Pons (tissue), 1 donor: ENCODE measurements at regions not wholly inside any gene's neighbourhood (a gene's known extent, or its start where the extent isn't known, plus 50 kb on each side); places are given as distances from the start of the nearest gene placed in this dataset.

ENCODE experiments used
- DNase-seq: peaks from one replicate; pipeline ENCODE4 v3.0.0-alpha.2; 2016; ENCODE audit warnings: low spot score

DNA sequence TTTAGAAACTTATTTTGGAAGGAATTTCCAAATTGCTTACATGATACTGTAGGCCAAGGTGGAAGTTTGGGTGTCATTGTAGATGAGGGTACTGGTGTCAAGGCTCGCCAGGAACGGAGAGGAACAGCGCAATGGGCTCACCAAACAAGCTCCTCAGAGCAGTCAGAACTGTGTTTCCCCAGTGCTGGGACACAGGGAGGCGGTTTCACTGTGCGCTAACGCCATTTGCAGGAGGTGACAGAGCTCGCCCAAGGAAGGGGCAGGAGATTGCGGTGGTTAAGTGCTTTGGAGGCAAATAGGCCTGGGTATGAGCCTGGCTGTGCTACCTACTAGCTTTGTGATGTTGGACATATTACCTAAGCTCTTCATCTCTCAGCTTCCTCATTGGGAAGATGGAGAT, 57.3 kb downstream of the HHEX start:
- no peak for DNase-seq

DNA sequence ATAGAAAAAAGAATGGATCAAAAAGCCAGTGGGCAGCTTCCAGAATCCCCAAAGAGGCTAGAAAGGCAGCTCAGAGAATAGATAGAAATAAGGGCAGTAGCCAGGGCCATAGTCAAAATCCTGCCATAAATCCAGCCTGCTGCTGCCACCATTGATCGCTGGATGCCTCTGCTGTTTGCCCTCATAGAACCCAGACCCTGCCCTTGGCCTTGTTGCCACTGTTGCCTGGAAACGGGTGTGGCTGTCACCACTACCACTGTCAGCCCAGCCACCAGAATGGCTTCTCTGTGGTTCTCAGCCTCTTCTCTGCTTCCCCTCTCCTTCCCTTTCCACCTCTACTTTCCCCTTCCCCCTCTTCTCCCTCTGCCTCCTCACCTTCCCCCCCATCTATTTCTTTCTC, 57.8 kb downstream of the HHEX start:
- DNase-seq: no peak

DNA sequence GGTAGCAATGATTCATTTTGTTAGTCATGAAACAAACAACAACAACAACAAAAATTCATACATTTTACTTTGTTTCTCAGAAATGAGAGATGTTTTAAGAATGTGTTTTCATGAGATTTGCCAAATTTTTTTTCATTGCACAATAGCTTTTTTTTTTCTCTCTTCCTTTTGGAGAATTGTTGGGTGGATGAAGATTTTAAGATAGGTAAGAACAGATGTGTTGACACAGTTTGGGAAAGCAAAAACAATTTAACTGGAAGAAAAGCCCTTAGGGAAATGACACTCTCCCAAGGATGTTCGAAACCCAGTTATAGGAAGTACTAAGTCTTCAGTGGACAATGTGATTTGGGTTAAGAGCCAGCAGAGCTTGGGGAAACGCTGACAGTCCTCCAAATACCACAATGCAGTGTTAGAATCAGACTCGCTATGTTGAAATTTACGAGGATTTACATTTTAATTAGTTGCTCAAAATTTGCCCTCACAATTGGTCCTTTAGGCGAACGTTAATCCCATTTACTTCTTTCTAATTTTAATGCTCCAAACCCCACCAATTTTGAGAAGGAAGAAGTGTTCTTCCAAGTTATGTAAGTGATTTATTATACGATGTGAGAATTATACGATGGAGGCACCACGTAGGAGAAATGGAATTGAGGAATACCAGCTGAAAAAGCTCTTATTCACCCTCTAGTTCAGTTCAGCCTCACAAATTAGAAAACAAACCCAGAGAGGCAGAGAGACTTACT, 61.2 kb downstream of the HHEX start:
- peak; percentile 38 for DNase-seq

DNA sequence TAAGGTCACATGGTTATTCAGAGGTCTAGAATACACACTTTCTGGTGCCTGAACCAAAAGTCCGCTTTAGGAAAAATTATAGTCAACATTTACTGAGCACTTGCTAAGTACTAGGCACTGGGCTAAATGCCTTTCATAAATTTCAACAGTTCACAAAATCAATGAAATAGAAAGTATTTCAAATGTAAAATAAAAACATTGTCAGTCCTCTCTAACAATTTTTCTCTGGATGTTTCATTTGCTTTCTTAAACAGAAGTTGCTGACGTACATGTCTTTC, 61.7 kb downstream of the HHEX start:
- no peak for DNase-seq

DNA sequence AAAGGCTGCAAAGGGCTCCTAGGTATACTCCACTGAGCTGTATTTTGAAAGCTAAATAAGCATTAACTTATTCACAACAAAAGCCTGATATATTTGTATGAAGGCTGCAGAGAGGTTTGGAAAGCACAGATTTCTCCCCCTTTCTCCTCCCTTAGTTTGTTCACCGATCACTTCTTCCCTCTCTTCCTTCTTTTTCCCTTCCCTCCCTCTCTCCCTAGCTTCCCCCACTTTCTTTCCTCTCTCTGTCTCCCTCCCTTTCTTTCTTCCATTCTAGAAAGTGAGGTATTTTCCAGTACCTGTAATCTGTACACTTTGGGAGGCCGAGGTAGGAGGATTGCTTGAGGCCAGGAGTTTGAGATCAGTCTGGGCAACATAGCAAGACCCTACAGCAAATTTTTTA, 62.1 kb downstream of the HHEX start:
- DNase-seq: no peak

DNA sequence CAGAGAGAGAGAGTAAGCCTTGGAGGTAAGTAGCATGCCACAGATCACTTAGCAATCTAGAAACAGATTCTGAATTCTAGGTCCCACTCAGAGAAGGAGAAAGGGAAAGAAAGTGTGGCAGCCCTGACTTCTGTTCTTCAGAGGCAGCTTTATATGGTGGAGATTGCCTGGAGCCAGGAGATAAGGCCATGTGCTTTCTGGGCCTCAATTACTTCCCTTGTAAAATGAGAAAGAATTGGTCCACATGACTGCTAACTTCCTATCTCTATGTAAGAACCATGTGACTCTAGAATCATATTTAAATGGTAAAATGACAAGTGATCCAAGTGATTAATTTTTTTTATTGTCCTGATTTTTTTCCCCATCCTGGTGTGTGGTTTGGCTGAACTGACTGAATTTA, 64.1 kb downstream of the HHEX start:
- DNase-seq: no peak

DNA sequence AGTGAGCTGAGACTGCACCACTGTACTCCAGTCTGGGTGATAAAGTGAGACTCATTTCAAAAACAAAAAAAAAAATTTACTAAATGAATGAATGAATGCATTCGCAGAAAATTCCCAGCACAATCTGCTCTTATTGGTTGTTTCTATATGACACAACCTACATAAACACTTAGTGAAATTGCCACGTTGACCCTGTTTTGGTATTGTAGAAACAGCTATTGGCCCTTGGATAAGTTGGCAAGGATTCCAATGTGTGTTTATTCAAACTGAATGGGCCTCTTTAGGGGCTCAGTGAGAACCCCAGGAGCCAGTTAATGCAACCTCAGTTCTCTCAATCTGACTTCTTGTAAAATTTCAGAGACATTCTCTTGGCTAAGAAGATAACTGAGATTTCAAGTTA, 66.0 kb downstream of the HHEX start:
- DNase-seq: no peak

DNA sequence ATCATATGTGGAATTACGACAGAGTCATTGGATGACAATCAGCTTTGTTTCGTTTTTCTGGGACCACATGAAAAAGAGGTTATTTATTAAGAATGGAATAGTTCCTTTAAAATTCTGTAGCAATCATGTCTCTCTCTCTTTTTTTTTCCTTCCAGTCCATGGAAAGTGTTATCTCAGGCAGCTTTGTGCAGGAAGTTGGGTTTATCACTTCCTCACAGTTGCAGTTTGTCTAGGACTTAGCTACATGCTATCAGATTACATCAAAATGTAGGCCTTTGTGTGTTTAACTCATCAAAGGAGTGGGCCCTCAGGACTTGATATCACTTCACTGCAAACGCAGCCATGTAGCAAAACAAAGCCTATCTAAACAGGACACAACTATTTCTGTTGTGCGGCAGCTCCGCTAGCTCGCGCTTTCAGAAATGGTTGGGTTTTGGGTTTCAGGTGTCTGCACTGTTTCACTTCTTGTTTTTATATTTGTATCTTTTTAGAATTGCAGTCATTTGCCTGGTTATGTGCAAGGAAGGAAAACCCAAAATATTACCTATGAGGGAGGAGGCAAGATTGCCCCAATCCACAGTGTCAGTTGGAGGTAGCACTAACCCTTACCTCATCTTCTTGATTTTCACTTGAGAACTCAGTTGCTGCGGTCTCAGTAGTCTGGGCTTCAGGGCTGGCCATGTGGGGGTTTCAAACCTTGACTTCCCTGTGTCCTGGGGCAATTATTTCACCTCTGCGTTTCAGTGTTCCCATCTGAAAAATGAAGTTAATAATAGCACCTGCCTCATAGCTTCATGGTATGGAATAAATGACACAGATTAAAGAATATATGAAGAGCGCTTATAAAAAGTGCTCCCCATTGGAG, 66.7 kb downstream of the HHEX start:
- DNase-seq: peak; percentile 44

DNA sequence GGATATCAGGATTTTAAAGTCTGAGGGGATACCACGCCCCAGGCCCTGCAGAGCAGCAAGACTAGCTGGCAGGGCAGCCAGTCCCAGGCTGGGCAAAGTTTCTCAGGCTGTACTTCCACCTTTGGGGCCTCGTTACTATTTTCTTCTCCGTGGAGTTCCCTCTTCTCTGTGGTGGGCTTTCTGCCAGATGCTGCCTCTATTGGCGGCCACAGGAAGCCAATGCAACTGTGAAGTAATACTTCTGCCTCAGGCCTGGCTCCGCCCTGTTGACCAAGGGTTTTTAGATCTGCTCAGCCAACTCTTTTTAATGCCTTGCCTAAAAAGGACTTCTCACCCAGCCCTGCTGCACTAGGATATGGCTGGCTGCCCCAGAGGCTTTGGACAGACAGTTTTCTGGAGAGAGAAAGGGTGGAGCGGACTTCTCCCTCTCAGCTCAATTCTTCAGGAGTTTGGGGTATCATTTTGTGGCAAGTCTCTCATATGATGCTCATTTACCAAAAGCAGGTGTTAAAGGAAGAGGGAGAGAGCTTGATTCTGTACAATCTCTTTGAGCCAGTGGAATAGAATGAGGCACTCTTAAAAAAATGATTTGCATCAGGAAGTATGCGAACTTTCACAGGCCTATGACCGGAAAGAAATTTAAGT, 67.4 kb downstream of the HHEX start:
- peak; percentile 80 for DNase-seq

DNA sequence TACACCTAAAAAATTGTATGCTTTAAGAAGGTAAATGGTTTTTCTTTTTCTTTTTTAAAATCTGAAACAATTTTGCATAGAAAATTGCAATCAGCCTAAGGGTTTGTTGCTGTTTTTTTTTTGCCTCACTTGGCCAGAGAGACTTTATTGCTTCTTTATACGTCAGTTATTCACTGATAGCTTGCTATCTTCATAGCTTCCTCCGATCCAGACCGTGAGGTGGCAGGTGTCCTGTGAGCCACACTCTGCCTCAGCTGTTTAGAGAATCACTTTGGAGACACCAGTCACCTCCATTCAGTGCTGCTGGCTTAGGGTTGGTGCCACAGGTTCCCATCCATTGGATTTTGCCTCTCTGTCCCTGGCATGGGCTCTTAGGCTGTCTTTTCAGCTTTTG, 68.0 kb downstream of the HHEX start:
- DNase-seq: no peak

DNA sequence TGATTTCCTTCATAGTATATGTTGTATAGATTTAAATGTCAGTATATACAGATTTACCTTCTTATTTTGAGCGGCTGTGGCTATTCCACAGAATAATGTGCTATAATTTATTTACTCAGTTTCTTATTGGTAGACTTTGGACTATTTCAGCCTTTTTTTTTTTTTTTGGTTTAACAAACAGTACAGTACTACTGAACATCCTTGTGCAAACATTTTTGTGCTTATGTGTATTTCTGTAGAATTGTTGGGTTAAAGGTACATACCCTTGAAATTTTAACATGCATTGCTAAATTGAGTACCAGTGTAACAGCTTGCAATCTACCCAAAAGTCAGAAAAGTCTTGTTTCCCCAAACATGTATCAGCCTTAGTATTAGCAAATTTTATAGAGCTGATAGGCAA, 68.8 kb downstream of the HHEX start:
- no peak for DNase-seq

DNA sequence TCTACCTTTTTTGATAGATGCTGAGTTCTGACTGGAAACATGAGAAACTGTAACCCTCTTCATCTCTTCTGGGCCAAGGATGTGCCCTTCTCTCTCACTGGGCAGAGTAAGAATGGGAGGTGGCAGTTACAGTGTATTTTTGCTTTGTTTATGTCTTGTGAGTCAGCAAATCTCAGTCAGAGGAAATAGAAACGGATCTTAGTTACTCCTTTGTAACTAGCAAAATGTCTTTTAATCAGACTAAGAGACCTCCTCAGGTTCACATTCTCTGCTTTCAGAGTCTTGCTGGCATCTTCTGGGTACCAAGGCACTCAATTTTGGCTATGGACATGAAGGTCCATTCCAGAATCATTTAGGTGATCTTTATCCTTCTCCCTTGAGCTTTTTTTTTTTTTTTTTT, 70.9 kb downstream of the HHEX start:
- DNase-seq: no peak

DNA sequence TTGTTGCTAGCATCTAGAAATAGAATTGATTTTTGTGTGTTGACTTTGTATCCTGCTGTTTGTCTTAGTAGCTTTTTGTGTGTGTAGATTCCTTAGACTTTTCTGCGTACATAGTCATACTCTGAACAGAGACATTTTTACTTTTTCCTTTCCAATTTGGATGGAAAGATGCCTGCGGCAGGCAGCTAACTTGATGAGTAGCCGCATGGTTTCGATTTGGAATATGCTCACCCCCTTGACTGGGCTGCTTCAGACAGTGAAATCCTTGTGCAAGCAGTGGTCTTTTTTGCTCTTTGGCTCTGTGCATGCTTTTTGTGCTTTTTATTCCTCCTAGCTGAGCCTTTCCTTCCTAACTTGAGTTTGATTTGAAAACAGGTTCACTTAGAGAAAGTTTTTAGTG, 71.8 kb downstream of the HHEX start:
- no peak for DNase-seq

DNA sequence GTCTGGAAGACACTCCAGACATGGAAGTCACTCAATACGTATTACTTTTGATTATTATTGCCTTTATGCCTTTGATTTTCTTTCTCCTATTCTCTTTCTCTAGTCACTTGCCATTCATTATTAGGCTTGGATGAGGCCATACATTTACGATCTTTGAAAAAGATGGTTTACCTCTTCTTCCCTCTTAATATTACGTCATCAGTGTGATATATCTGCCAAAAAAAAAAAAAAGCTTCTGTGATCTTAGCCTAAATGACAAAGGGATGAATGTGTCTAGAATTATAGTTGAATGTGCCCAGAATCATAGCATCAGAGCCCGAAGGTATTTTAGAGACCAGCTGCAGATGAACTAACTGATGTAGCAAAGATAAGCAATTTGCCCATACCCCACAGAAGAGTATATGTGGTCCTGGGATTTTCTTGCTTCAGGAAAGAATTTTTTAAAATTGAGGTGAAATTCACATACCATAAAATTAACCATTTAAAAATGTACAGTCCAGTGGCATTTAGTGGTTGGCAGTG, 73.9 kb downstream of the HHEX start:
- DNase-seq: no peak

DNA sequence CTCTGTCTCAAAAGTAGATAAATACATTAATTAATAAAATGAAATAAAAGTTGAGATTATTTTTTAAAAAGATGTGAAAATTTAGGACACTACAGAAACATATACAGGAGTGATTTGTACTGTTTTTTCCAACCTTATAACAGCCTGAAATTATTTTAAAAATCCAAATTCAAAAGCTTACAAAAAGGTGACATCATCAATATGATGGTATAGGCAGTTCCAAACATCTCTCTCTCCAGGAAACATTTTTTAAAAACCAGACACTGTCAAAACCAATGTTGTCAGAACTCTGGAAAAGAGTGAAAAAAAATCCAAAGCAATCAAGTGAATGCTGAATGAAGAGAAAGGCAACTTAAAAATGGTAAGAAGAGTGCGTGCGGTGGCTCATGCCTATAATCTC, 76.7 kb downstream of the HHEX start:
- no peak for DNase-seq

DNA sequence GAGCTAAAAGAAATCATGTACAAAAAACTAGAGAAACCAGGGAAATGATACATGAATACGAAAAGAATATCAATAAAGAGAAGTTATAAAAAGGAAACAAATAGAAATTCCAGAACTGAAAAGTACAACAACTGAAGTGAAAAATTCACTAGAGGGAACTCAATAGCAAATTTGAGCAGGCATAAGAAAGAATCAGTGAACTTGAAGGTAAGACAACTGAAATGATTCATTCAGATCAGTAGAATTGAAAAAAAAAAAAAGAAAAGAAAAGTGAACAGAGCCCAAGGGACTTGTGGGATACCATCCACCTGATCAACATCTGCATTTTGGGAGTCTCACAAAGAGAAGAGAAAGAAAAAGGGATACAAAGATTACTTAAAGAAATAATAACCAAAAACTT, 78.3 kb downstream of the HHEX start:
- no peak for DNase-seq

DNA sequence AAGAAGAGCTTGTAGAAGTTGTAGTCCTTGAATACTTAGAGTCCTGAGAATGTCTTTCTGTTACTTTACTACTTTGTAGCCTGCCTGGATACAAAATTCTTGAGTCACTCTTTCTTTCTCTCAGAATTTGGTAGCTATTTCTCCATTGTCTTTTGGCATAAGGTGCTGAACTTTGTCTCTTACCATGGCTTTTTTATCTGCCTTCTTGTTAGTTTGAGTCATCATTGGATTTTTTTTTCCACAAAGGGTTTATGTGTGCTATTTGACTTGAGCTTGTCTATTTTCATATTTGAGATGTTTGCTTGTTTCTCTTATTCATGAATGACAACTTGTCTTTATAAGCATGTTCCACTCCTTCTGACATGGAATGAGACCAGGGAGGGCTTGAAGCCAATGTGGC, 74.5 kb upstream of the EXOC6 start:
- DNase-seq: no peak

DNA sequence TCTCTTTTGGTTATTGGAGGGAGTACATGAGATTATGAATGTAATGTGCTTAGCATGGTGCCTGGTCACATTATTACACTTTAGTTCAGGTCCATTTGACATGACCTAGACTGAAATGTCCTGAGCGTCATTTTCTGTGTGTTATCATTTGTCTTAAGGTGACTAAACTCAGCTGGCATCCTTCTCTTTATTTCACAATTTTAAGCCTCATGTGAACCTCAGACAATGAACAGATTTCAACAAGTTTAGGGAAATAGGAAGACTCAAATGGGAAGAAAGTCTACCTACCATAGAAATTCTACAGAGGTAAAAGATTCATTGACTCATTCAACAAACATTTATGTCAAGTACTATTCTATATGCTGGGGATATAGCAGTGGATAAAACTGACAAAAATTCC, 70.2 kb upstream of the EXOC6 start:
- no peak for DNase-seq

DNA sequence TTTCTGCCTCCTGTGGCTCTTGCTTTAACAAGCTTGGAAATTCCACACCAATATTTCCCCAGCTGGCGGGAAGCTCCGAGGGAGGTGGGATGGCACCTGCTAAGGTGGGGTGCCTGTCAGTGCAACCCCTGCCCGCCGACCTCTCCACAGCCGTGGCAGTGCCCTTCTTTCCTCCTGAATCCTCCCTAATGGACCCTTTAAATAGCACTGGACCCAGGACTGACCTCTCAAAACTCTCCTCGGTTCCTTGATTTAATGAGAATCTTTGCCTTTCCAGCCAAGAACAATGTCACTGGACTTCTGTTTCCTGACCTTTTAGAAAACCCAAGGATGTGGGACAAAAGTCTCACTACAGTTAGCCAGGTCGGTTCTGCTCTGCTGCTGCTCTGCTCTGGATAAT, 63.2 kb upstream of the EXOC6 start:
- no peak for DNase-seq

DNA sequence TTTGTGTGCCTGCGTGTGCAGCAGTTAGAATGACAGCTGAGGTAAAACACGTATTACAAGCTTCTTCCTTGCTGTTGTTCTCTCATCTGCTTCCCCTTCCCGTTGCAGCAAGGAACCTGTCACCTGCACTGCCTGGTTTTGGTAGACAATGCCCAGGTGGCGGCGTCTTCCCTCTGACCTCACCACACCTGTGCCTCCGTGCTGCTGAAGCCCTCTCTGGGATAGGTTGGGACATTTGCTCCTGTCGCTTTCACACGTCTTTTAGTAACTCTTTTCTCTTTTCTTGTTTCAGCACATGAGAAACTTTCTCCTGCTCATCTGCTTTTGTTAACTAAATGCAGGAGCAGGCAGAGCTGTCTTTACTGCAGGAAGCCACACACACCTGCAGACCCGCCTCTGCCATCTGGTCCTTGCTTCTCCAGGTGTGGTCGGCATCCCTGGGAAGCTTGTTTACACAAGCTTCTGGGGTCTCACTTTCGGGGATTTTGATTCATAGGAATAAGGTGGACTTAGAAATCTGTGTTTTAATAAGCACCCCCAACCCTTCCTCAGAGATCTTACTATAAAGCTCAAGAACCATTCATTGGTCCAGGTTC, 60.7 kb upstream of the EXOC6 start:
- DNase-seq: no peak

DNA sequence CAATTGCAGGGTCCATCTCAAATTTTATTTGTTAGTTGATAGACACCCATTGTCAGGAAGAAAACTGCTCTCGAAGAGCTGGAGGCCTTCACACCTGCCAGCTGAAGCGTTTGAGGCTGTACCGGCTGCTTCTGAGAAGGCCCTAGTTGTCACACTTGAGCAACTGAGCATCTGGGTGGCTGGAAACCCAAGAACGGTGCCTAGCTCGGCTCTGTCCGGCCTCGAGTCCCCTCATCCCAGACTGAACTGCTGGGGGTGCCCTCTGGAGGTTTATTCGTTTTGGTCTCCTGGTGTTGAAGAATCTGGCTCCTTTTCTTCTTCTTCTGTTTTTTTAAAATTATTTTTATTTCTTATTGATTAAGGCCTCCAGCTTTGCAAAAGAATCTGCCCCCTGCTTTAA, 59.3 kb upstream of the EXOC6 start:
- DNase-seq: no peak

DNA sequence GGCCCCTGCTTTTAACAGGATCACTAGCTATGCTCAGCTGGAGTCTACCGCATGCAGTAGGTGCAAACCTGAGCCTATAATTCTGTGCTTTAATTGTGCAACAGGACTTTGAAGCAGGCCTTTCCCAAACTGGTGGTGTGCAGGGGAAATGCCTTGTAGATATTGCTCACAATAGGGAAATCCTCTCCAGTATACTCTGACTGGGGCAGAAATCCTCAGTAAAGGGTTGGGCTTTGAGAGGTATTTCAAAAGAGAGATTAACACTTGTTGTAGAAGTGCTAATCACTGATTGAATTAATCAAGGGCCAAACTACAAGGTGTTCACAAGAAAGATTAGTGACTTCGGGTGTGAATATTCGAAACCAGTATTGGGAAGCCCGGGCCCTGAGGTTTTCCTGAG, 58.5 kb upstream of the EXOC6 start:
- no peak for DNase-seq

DNA sequence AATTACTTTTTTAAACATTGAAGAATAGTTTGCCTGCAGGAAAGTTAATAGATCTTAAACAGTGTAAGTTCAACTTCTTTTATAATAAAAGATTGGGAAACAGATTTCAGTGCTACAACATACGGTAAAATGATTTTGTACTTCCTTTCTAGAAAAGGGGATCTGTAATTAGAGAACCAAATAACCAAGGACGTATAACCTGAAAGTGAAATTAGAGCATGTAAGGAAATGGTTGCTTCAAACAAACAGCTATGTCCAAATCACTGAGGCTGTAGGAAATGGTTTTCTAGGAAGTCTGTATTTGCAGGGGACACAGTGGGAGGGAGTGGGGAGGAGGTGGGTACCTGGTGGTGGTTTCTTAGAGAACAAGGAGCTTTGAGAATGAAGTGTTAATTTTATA, 57.9 kb upstream of the EXOC6 start:
- DNase-seq: peak; percentile 22
